Keratinocyte (primary cell): ENCODE measurements at regions not wholly inside any gene's neighbourhood (a gene's known extent, or its start where the extent isn't known, plus 50 kb on each side); places are given as distances from the start of the nearest gene placed in this dataset.

Source experiments
- DNase-seq: peaks from one replicate; pipeline ENCODE4 v3.0.0-alpha.2; 2011; ENCODE audit warnings: low read depth, missing footprints, low spot score
- FAIRE-seq: peaks from 2 replicates; lab custom pipeline; 2011; peaks lifted over from hg19 to GRCh38; lab: Jason Lieb, UNC
- H2AFZ ChIP-seq: 2 replicates; pipeline ENCODE4 v1.6.0; 2012; ENCODE audit warnings: low read length, control low read depth, inconsistent platforms; ENCODE audit not compliant: control insufficient read depth
- H3K27ac ChIP-seq: 2 replicates; pipeline ENCODE4 v1.5.1; 2011; ENCODE audit warnings: low read length; ENCODE audit not compliant: control insufficient read depth, insufficient read depth
- H3K27me3 ChIP-seq: 3 replicates; pipeline ENCODE4 v1.6.0; 2011; ENCODE audit warnings: low read length; ENCODE audit not compliant: control insufficient read depth, insufficient read depth; ENCODE audit errors: extremely low read depth
- H3K36me3 ChIP-seq, 2 experiments: 2 replicates in 1 of 2; 3 replicates in 1 of 2; pipeline ENCODE4 v1.5.1; 2011; ENCODE audit warnings: low read length in 2 of 2, mild to moderate bottlenecking in 1 of 2; ENCODE audit not compliant: control insufficient read depth in 2 of 2, insufficient read depth in 2 of 2; ENCODE audit errors: extremely low read depth in 1 of 2
- H3K4me1 ChIP-seq: 3 replicates; pipeline ENCODE4 v1.5.1; 2011; ENCODE audit warnings: low read length; ENCODE audit not compliant: control insufficient read depth, insufficient read depth; ENCODE audit errors: extremely low read depth
- H3K4me2 ChIP-seq: 3 replicates; pipeline ENCODE4 v1.6.0; 2011; ENCODE audit warnings: low read depth, low read length; ENCODE audit not compliant: control insufficient read depth, insufficient read depth; ENCODE audit errors: extremely low read depth
- H3K4me3 ChIP-seq, 3 experiments: fragments of 200-600 bp in 1 of 3; sonication (generic) in 1 of 3; 2 replicates in 2 of 3; 3 replicates in 1 of 3; pipeline ENCODE4 v1.5.1; 2011 to 2016; ENCODE audit warnings: low read length in 3 of 3, mild to moderate bottlenecking in 3 of 3, control low read depth in 2 of 3, inconsistent platforms in 1 of 3, low read depth in 1 of 3, mixed read lengths in 1 of 3, mixed run types in 1 of 3, moderate library complexity in 1 of 3; ENCODE audit not compliant: control insufficient read depth in 2 of 3, insufficient read depth in 2 of 3; ENCODE audit errors: extremely low read depth in 1 of 3
- H3K79me2 ChIP-seq: 2 replicates; pipeline ENCODE4 v1.6.0; 2012; ENCODE audit warnings: low read length; ENCODE audit not compliant: control insufficient read depth, insufficient read depth
- H3K9ac ChIP-seq: 3 replicates; pipeline ENCODE4 v1.6.0; 2011; ENCODE audit warnings: low read length; ENCODE audit not compliant: control insufficient read depth, insufficient read depth; ENCODE audit errors: extremely low read depth
- H3K9me1 ChIP-seq: 3 replicates; pipeline ENCODE4 v1.6.0; 2011; ENCODE audit warnings: low read length; ENCODE audit not compliant: control insufficient read depth, insufficient read depth; ENCODE audit errors: extremely low read depth
- H3K9me3 ChIP-seq: 2 replicates; pipeline ENCODE4 v1.5.1; 2012; ENCODE audit warnings: low read depth, low read length; ENCODE audit not compliant: control insufficient read depth
- H4K20me1 ChIP-seq: 3 replicates; pipeline ENCODE4 v1.6.0; 2011; ENCODE audit warnings: low read length; ENCODE audit not compliant: control insufficient read depth, insufficient read depth; ENCODE audit errors: extremely low read depth
- EZH2 ChIP-seq: IDR thresholded peaks from one replicate; pipeline ENCODE4 v1.6.1; 2012; ENCODE audit warnings: inconsistent platforms, mild to moderate bottlenecking, low read length, moderate library complexity
- dilution Hi-C: fragments of 300-500 bp; cut with MboI; formaldehyde crosslinking; loops from one replicate; pipeline ENCODE4 v1.7.0; 2020; ENCODE audit warnings: low sequenced_read_pairs; ENCODE audit not compliant: extremely low pct_ligation_motif_present
- TF ChIP-seq, protein P1 (sequence below), 3 experiments: IDR thresholded peaks in 1 of 3; conservative IDR thresholded peaks in 1 of 3; optimal IDR thresholded peaks in 1 of 3; 2 replicates in 2 of 3; 3 replicates in 1 of 3; pipeline versions ENCODE3 to v1.5.1; 2011; ENCODE audit warnings: low read length in 3 of 3, mild to moderate bottlenecking in 3 of 3, moderate library complexity in 2 of 3, control low read depth in 1 of 3, inconsistent platforms in 1 of 3; ENCODE audit not compliant: insufficient read depth in 2 of 3; ENCODE audit errors: extremely low read depth in 1 of 3

GRCh38 chr16:17529982-17530760 is 59.4 kb upstream of the XYLT1 start:
- no peaks in the 10 kb centered on the region for H3K36me3 ChIP-seq
- no peaks in the 10 kb centered on the region for H3K79me2 ChIP-seq
- H3K9me1 ChIP-seq = no peaks in the 10 kb centered on the region
- TF ChIP-seq EZH2 = no peak
- TF ChIP-seq, protein P1, sequence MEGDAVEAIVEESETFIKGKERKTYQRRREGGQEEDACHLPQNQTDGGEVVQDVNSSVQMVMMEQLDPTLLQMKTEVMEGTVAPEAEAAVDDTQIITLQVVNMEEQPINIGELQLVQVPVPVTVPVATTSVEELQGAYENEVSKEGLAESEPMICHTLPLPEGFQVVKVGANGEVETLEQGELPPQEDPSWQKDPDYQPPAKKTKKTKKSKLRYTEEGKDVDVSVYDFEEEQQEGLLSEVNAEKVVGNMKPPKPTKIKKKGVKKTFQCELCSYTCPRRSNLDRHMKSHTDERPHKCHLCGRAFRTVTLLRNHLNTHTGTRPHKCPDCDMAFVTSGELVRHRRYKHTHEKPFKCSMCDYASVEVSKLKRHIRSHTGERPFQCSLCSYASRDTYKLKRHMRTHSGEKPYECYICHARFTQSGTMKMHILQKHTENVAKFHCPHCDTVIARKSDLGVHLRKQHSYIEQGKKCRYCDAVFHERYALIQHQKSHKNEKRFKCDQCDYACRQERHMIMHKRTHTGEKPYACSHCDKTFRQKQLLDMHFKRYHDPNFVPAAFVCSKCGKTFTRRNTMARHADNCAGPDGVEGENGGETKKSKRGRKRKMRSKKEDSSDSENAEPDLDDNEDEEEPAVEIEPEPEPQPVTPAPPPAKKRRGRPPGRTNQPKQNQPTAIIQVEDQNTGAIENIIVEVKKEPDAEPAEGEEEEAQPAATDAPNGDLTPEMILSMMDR (optimal IDR thresholded peaks at IDR 0.05 in 1 of 3, IDR thresholded peaks at IDR 0.05 in 1 of 3, conservative IDR thresholded peaks at IDR 0.05 in 1 of 3; ENCODE audit: extremely low read depth in 1 of 3, insufficient read depth in 2 of 3, low read length in 3 of 3) = no peak
- no peaks in the 10 kb centered on the region for H3K9me3 ChIP-seq
- no peak for DNase-seq
- no peaks in the 10 kb centered on the region for H3K27me3 ChIP-seq
- no peaks in the 10 kb centered on the region for H3K4me1 ChIP-seq
- H3K4me2 ChIP-seq = no peak overlapping the region
- dilution Hi-C loops = no loop called here
- H3K27ac ChIP-seq = no peak overlapping the region
- no peaks in the 10 kb centered on the region for H4K20me1 ChIP-seq
- H3K4me3 ChIP-seq = no peak overlapping the region
- no peak overlapping the region for H2AFZ ChIP-seq
- H3K9ac ChIP-seq = no peak overlapping the region
- no peak for FAIRE-seq

GRCh38 chr16:17526956-17527937 is 56.5 kb upstream of the XYLT1 start:
- H3K27ac ChIP-seq = no peak overlapping the region
- H3K9me3 ChIP-seq = no peaks in the 10 kb centered on the region
- H3K4me2 ChIP-seq = no peak overlapping the region
- no peaks in the 10 kb centered on the region for H3K27me3 ChIP-seq
- H3K9ac ChIP-seq = no peak overlapping the region
- TF ChIP-seq EZH2 = no peak
- TF ChIP-seq, protein P1 (optimal IDR thresholded peaks at IDR 0.05 in 1 of 3, IDR thresholded peaks at IDR 0.05 in 1 of 3, conservative IDR thresholded peaks at IDR 0.05 in 1 of 3; ENCODE audit: extremely low read depth in 1 of 3, insufficient read depth in 2 of 3, low read length in 3 of 3) = no peak
- H3K4me3 ChIP-seq = no peak overlapping the region
- H3K36me3 ChIP-seq = no peaks in the 10 kb centered on the region
- H3K9me1 ChIP-seq = no peaks in the 10 kb centered on the region
- dilution Hi-C loops = no loop called here
- DNase-seq (no peak), FAIRE-seq (no peak)
- no peaks in the 10 kb centered on the region for H3K79me2 ChIP-seq
- H2AFZ ChIP-seq = no peak overlapping the region
- no peaks in the 10 kb centered on the region for H4K20me1 ChIP-seq
- H3K4me1 ChIP-seq = no peaks in the 10 kb centered on the region
